BLaER1 treated with 17β-estradiol and CSF1 and Interleukin-3, amounts not matched to agents 10 nM and 100 nM (cell line): ENCODE measurements at regions not wholly inside any gene's neighbourhood (a gene's known extent, or its start where the extent isn't known, plus 50 kb on each side); places are given as distances from the start of the nearest gene placed in this dataset.

ENCODE experiments used
- H3K27ac ChIP-seq, 11 experiments: shearing (Covaris generic); formaldehyde crosslinking; 2 replicates each; pipeline ENCODE4 v1.8.1; 2022
- H3K27me3 ChIP-seq, 11 experiments: shearing (Covaris generic); formaldehyde crosslinking; 2 replicates each; pipeline ENCODE4 v1.8.1; 2022
- H3K36me3 ChIP-seq, 11 experiments: shearing (Covaris generic); formaldehyde crosslinking; 2 replicates each; pipeline ENCODE4 v1.8.1; 2022
- H3K4me1 ChIP-seq, 10 experiments: shearing (Covaris generic); formaldehyde crosslinking; 2 replicates each; pipeline ENCODE4 v1.8.1; 2022
- H3K4me2 ChIP-seq, 11 experiments: shearing (Covaris generic); formaldehyde crosslinking; 2 replicates each; pipeline ENCODE4 v1.8.1; 2022
- H3K4me3 ChIP-seq, 10 experiments: shearing (Covaris generic); formaldehyde crosslinking; 2 replicates each; pipeline ENCODE4 v1.8.1; 2022
- H3K9ac ChIP-seq, 11 experiments: shearing (Covaris generic); formaldehyde crosslinking; 2 replicates each; pipeline ENCODE4 v1.8.1; 2022
- H3K9me3 ChIP-seq, 11 experiments: shearing (Covaris generic); formaldehyde crosslinking; replicated peaks in 1 of 11; 2 replicates each; pipeline ENCODE4 v1.8.1; 2022
- H4K20me1 ChIP-seq, 11 experiments: shearing (Covaris generic); formaldehyde crosslinking; 2 replicates each; pipeline ENCODE4 v1.8.1; 2022
- Cebpa-rat ChIP-seq, 11 experiments: shearing (Covaris generic); IDR thresholded peaks; 2 replicates each; pipeline ENCODE4 v1.8.1; 2022

GRCh38 chr2:18125303-18125702 is 246.8 kb downstream of the KCNS3 start:
- no peak overlapping the region for H3K4me3 ChIP-seq
- H4K20me1 ChIP-seq: no peaks in the 10 kb centered on the region
- H3K27ac ChIP-seq: no peak overlapping the region
- H3K27me3 ChIP-seq: no peaks in the 10 kb centered on the region
- H3K9me3 ChIP-seq: no peaks in the 10 kb centered on the region
- H3K36me3 ChIP-seq: no peaks in the 10 kb centered on the region
- no peak overlapping the region for H3K9ac ChIP-seq
- TF ChIP-seq Cebpa-rat (IDR thresholded peaks at IDR 0.05): no peak
- H3K4me1 ChIP-seq: peaks cover 0 to 7% (median 0%) of the 10 kb centered on the region in 10 experiments; a peak in 3 of 20 replicates
- no peak overlapping the region for H3K4me2 ChIP-seq

- Histone ChIP-seq H3K27me3 (no peaks in the 10 kb centered on the region), H3K9ac (no peak overlapping the region), H3K9me3 (no peaks in the 10 kb centered on the region), H3K27ac (no peak overlapping the region), H3K4me1 (peaks cover 0 to 7% (median 0%) of the 10 kb centered on the region in 10 experiments; a peak in 3 of 20 replicates), H4K20me1 (no peaks in the 10 kb centered on the region), H3K36me3 (no peaks in the 10 kb centered on the region), H3K4me3 (no peak overlapping the region), H3K4me2 (no peak overlapping the region)
- TF ChIP-seq Cebpa-rat (IDR thresholded peaks at IDR 0.05): no peak
Measured at GRCh38 chr2:18124116-18124835, 245.8 kb downstream of the KCNS3 start.

DNA sequence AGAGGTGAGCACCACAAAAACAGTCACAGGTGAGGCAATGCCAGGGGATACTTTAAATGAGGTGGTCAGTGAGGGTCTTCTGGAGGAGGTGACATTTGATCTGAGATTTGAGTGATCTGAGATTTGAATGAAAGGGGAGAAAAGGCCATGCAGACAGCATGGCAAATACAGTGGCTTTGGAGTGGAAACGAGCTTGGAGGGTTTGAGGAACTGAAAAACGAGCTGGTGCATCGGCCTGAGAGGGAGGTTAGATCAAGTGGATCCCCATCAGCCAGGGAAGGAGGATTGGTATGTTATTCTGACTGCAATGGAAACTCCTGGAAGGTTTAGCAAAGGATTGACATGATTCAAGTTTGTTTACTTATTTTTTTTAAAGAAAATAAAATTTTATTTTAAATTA is 245.1 kb downstream of the KCNS3 start:
- Histone ChIP-seq H3K9ac (no peak overlapping the region), H4K20me1 (no peaks in the 10 kb centered on the region), H3K9me3 (no peaks in the 10 kb centered on the region), H3K27ac (no peak overlapping the region), H3K4me3 (no peak overlapping the region), H3K4me1 (peaks cover 0 to 7% (median 0%) of the 10 kb centered on the region in 10 experiments; a peak in 3 of 20 replicates), H3K36me3 (no peaks in the 10 kb centered on the region), H3K4me2 (peak overlapping the region in 1 of 11 experiments; percentile 8; a peak in 1 of 22 replicates), H3K27me3 (no peaks in the 10 kb centered on the region)
- no peak for TF ChIP-seq Cebpa-rat (IDR thresholded peaks at IDR 0.05)

DNA sequence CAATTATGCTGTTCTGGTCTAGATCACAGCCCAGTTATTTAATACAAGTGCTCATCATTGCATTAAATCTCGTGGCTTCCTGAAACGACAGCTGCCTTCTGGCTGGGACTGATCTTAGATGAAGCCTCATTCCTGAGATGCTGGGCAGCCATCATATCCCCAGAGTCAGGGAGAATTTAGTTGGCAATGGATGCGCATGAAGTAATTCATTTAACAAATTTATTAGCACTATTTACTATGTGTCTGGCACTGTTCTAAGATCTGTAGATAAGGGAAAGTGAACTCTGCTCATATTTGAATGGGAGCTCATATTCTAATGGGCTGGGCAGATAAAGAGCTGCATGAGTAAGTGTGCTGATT is 244.7 kb downstream of the KCNS3 start:
- H3K36me3 ChIP-seq: no peaks in the 10 kb centered on the region
- no peak overlapping the region for H3K9ac ChIP-seq
- no peaks in the 10 kb centered on the region for H4K20me1 ChIP-seq
- peak overlapping the region in 1 of 11 experiments; percentile 8; a peak in 1 of 22 replicates for H3K4me2 ChIP-seq
- H3K27ac ChIP-seq: no peak overlapping the region
- H3K9me3 ChIP-seq: no peaks in the 10 kb centered on the region
- H3K4me1 ChIP-seq: peaks cover 0 to 7% (median 0%) of the 10 kb centered on the region in 10 experiments; a peak in 3 of 20 replicates
- H3K27me3 ChIP-seq: no peaks in the 10 kb centered on the region
- H3K4me3 ChIP-seq: no peak overlapping the region
- no peak for TF ChIP-seq Cebpa-rat (IDR thresholded peaks at IDR 0.05)

DNA sequence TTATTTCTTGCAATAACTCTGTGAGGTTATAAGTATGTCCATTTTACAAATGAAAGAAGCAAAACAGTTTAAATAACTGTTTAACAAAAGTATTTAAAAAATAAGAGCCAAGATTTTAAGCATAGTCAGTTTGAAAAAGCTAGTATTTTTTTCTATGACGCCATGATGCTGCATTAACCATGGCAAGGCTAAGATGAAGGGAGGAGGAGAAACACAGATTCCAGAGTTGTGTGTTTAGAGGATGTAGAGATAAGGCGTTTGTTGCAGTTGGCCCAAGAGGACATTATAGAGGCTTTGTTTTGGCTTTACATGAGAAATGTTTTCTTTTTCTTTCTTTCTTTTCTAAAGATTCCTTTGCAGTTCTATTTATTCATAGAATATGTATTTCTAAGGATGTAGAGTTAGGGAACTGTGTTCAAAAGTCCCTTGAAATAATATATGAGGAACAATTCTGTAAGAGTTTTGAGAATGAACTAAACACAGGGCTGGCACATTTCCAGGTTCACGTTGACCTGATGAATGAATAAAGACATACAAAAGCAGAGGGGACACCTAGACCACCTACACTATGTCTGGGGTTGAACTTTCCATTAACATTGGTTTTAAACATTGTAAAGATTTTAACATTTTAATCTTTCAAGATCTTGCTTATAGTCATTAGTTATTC is 244.2 kb downstream of the KCNS3 start:
- no peaks in the 10 kb centered on the region for H3K36me3 ChIP-seq
- H3K4me3 ChIP-seq: no peak overlapping the region
- H3K4me1 ChIP-seq: peaks cover 0 to 7% (median 0%) of the 10 kb centered on the region in 10 experiments; a peak in 3 of 20 replicates
- no peak for TF ChIP-seq Cebpa-rat (IDR thresholded peaks at IDR 0.05)
- H3K9me3 ChIP-seq: no peaks in the 10 kb centered on the region
- H3K4me2 ChIP-seq: no peak overlapping the region
- no peaks in the 10 kb centered on the region for H3K27me3 ChIP-seq
- no peak overlapping the region for H3K27ac ChIP-seq
- H4K20me1 ChIP-seq: no peaks in the 10 kb centered on the region
- no peak overlapping the region for H3K9ac ChIP-seq

GRCh38 chr2:18119883-18120282 is 241.4 kb downstream of the KCNS3 start:
- TF ChIP-seq Cebpa-rat (IDR thresholded peaks at IDR 0.05): no peak
- peaks cover 0 to 7% (median 0%) of the 10 kb centered on the region in 10 experiments; a peak in 3 of 20 replicates for H3K4me1 ChIP-seq
- no peak overlapping the region for H3K4me3 ChIP-seq

GRCh38 chr2:18118703-18119102 is 240.2 kb downstream of the KCNS3 start:
- no peak overlapping the region for H3K4me3 ChIP-seq
- no peaks in the 10 kb centered on the region for H3K27me3 ChIP-seq
- H3K9ac ChIP-seq: no peak overlapping the region
- no peak overlapping the region for H3K27ac ChIP-seq
- TF ChIP-seq Cebpa-rat (IDR thresholded peaks at IDR 0.05): no peak
- H3K4me1 ChIP-seq: peaks cover 0 to 7% (median 0%) of the 10 kb centered on the region in 10 experiments; a peak in 3 of 20 replicates
- H3K4me2 ChIP-seq: no peak overlapping the region
- H3K9me3 ChIP-seq: peaks cover 14 to 23% (median 19%) of the 10 kb centered on the region in 11 experiments; a peak in 21 of 22 replicates
- no peaks in the 10 kb centered on the region for H4K20me1 ChIP-seq
- H3K36me3 ChIP-seq: no peaks in the 10 kb centered on the region

More at GRCh38 chr2:18119883-18120282, 241.4 kb downstream of the KCNS3 start:
- no peak overlapping the region for H3K27ac ChIP-seq
- peaks cover 6 to 11% (median 10%) of the 10 kb centered on the region in 11 experiments; a peak in 21 of 22 replicates for H3K9me3 ChIP-seq
- no peaks in the 10 kb centered on the region for H4K20me1 ChIP-seq
- no peaks in the 10 kb centered on the region for H3K36me3 ChIP-seq
- no peaks in the 10 kb centered on the region for H3K27me3 ChIP-seq
- no peak overlapping the region for H3K9ac ChIP-seq
- no peak overlapping the region for H3K4me2 ChIP-seq

DNA sequence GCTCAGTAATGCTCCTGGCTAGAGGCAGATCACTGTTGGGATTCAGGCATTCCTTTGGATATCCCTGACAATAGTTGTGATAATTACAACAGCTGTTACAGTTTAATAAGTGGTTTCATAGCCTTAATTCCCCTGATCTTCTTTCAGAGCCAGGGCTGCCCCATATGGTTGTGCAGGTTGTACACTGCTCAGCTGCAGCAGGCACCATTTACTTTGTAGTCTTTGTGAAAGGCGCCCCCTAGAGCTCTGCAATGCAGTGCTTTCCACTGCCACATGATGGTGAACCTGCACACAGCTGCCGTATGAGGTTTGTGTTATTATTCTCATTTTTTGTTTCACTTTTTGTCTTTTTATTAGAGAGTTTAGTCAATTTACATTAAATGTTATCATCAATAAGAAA is 239.1 kb downstream of the KCNS3 start:
- no peak overlapping the region for H3K27ac ChIP-seq
- peaks cover 14 to 24% (median 19%) of the 10 kb centered on the region in 11 experiments; a peak in 21 of 22 replicates for H3K9me3 ChIP-seq
- no peak overlapping the region for H3K4me3 ChIP-seq
- no peak overlapping the region for H3K4me2 ChIP-seq
- H4K20me1 ChIP-seq: no peaks in the 10 kb centered on the region
- no peaks in the 10 kb centered on the region for H3K4me1 ChIP-seq
- no peak for TF ChIP-seq Cebpa-rat (IDR thresholded peaks at IDR 0.05)
- H3K9ac ChIP-seq: no peak overlapping the region
- H3K36me3 ChIP-seq: no peaks in the 10 kb centered on the region
- no peaks in the 10 kb centered on the region for H3K27me3 ChIP-seq

GRCh38 chr2:18110222-18110621 is 231.8 kb downstream of the KCNS3 start:
- no peak for TF ChIP-seq Cebpa-rat (IDR thresholded peaks at IDR 0.05)
- Histone ChIP-seq H3K4me1 (no peaks in the 10 kb centered on the region), H3K27ac (no peak overlapping the region), H3K36me3 (no peaks in the 10 kb centered on the region), H3K4me2 (no peak overlapping the region), H3K9me3 (peaks cover 10 to 17% (median 16%) of the 10 kb centered on the region in 11 experiments; a peak in 20 of 22 replicates), H3K27me3 (no peaks in the 10 kb centered on the region), H4K20me1 (no peaks in the 10 kb centered on the region), H3K9ac (no peak overlapping the region), H3K4me3 (no peak overlapping the region)
